Endodermal cell (in vitro differentiated cells): ENCODE measurements at regions not wholly inside any gene's neighbourhood (a gene's known extent, or its start where the extent isn't known, plus 50 kb on each side); places are given as distances from the start of the nearest gene placed in this dataset.

Source experiments
- DNase-seq: peaks from one replicate; pipeline ENCODE4 v3.0.0-alpha.2; 2017
- H3K27ac ChIP-seq: 2 replicates; pipeline ENCODE4 v1.5.1; 2013; ENCODE audit warnings: mild to moderate bottlenecking, low read depth, low read length, moderate library complexity
- H3K27me3 ChIP-seq: 2 replicates; pipeline ENCODE4 v1.6.1; 2013; ENCODE audit warnings: mild to moderate bottlenecking, low read length, moderate library complexity; ENCODE audit not compliant: insufficient read depth, control insufficient read depth, poor library complexity, severe bottlenecking
- H3K36me3 ChIP-seq: 2 replicates; pipeline ENCODE4 v1.7.0; 2013; ENCODE audit warnings: mild to moderate bottlenecking, low read length, moderate library complexity; ENCODE audit not compliant: control insufficient read depth, insufficient read depth
- H3K4me1 ChIP-seq: one replicate; pipeline ENCODE4 v1.7.0; 2013; ENCODE audit warnings: low read length; ENCODE audit not compliant: control insufficient read depth, insufficient read depth
- H3K4me3 ChIP-seq: 2 replicates; pipeline ENCODE4 v1.5.1; 2013; ENCODE audit warnings: mild to moderate bottlenecking, low read length, moderate library complexity
- H3K9ac ChIP-seq: 2 replicates; pipeline ENCODE4 v1.6.1; 2013; ENCODE audit warnings: mild to moderate bottlenecking, low read length, moderate library complexity; ENCODE audit not compliant: poor library complexity, severe bottlenecking; ENCODE audit errors: extremely low read depth
- H3K9me3 ChIP-seq: 2 replicates; pipeline ENCODE4 v1.6.1; 2013; ENCODE audit warnings: mild to moderate bottlenecking, low read length, moderate library complexity; ENCODE audit not compliant: control insufficient read depth
- H3K27ac Mint-ChIP-seq: 2 replicates; pipeline ENCODE4 v1.8.0; 2020; ENCODE audit warnings: mixed read lengths
- H3K27me3 Mint-ChIP-seq: 2 replicates; pipeline ENCODE4 v1.8.0; 2021; ENCODE audit warnings: mild to moderate bottlenecking, mixed read lengths; ENCODE audit not compliant: insufficient read depth
- H3K36me3 Mint-ChIP-seq: 2 replicates; pipeline ENCODE4 v1.8.0; 2020; ENCODE audit warnings: low read depth, mixed read lengths
- H3K4me1 Mint-ChIP-seq: 2 replicates; pipeline ENCODE4 v1.8.0; 2020; ENCODE audit warnings: mixed read lengths
- H3K4me3 Mint-ChIP-seq: 2 replicates; pipeline ENCODE4 v1.8.0; 2020; ENCODE audit warnings: mild to moderate bottlenecking, moderate library complexity, mixed read lengths
- H3K9me3 Mint-ChIP-seq: 2 replicates; pipeline ENCODE4 v1.8.0; 2020; ENCODE audit warnings: mild to moderate bottlenecking, mixed read lengths
- WGBS, 2 experiments: methylation state at CpG; one replicate each; pipeline versions ENCODE4 v1.1.5 to v1.1.7; 2013; ENCODE audit warnings: missing lambda C conversion rate in 2 of 2, mixed read lengths in 1 of 2; ENCODE audit not compliant: insufficient coverage in 1 of 2, insufficient read length in 1 of 2; 5-methylcytosine and 5-hydroxymethylcytosine counted together
- TF ChIP-seq, protein P1 (sequence below): fragments of 200-600 bp; sonication (generic); conservative IDR thresholded peaks from 2 replicates; pipeline ENCODE4 v1.5.0; 2021; ENCODE audit warnings: antibody characterized with exemption, mild to moderate bottlenecking

DNA sequence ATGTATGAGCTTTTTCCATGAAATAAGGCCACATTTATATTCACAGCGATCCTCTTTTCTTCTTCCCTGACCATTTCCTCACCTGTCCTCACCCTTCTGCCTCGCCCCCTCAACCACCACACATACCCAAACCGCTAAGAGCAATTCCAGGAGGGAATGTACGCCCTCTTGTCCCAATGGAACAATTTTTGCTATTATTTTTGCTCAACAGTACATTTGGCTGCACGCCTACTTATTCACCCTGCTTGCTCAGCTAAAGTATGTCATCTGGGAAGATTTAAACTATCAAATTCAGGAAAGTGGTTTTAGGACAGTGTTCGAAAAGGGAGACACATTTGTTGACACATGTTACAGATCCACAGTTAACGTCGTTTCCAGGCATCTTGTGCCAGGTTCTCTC is 252.7 kb downstream of the NEBL start:
- DNase-seq: no peak
- Histone ChIP-seq H3K9ac (no peak overlapping the region), H3K36me3 (no peaks in the 10 kb centered on the region), H3K4me1 (no peaks in the 10 kb centered on the region), H3K9me3 (no peaks in the 10 kb centered on the region), H3K27ac (no peak overlapping the region), H3K4me3 (no peak overlapping the region), H3K27me3 (no peaks in the 10 kb centered on the region)
- Mint-ChIP-seq H3K36me3 (no peaks in the 10 kb centered on the region), H3K9me3 (no peaks in the 10 kb centered on the region), H3K4me3 (no peak overlapping the region), H3K27me3 (no peaks in the 10 kb centered on the region), H3K4me1 (peaks cover 3% of the 10 kb centered on the region), H3K27ac (no peak overlapping the region)
- TF ChIP-seq, protein P1, sequence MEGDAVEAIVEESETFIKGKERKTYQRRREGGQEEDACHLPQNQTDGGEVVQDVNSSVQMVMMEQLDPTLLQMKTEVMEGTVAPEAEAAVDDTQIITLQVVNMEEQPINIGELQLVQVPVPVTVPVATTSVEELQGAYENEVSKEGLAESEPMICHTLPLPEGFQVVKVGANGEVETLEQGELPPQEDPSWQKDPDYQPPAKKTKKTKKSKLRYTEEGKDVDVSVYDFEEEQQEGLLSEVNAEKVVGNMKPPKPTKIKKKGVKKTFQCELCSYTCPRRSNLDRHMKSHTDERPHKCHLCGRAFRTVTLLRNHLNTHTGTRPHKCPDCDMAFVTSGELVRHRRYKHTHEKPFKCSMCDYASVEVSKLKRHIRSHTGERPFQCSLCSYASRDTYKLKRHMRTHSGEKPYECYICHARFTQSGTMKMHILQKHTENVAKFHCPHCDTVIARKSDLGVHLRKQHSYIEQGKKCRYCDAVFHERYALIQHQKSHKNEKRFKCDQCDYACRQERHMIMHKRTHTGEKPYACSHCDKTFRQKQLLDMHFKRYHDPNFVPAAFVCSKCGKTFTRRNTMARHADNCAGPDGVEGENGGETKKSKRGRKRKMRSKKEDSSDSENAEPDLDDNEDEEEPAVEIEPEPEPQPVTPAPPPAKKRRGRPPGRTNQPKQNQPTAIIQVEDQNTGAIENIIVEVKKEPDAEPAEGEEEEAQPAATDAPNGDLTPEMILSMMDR: no peak
- WGBS, 2 experiments: 92 to 93% methylated on average over 5 to 8 of the region's 8 CpGs

DNA sequence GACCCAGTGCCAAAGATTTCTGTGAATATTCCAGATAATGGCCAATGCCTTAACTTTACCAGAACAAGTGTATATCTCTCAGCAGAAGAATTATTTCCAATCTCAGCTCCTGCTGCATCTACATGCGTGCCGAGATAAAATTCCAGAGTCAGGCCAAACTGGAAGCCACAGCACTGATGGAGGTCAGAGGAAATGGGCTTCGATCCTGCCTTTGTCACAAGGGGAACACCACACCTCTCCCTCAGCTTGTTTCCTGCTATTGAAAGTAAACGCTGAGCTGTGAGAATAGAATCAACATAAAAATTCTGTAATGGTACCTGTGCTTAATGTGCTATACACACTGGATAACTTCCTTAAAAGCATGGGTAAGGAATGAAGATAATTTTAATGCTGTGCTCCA is 255.5 kb downstream of the NEBL start:
- H3K4me1 Mint-ChIP-seq: peaks cover 3% of the 10 kb centered on the region
- no peak overlapping the region for H3K27ac Mint-ChIP-seq

GRCh38 chr10:20635570-20635969 is 261.5 kb downstream of the NEBL start:
- no peak overlapping the region for H3K4me3 Mint-ChIP-seq
- no peak overlapping the region for H3K27ac ChIP-seq
- no peaks in the 10 kb centered on the region for H3K4me1 ChIP-seq
- no peaks in the 10 kb centered on the region for H3K9me3 ChIP-seq
- H3K9me3 Mint-ChIP-seq: no peaks in the 10 kb centered on the region
- TF ChIP-seq, protein P1: no peak
- no peak overlapping the region for H3K27ac Mint-ChIP-seq
- H3K27me3 ChIP-seq: no peaks in the 10 kb centered on the region
- no peaks in the 10 kb centered on the region for H3K36me3 Mint-ChIP-seq
- H3K4me3 ChIP-seq: no peak overlapping the region
- DNase-seq: no peak
- H3K9ac ChIP-seq: no peak overlapping the region
- no peaks in the 10 kb centered on the region for H3K36me3 ChIP-seq
- peaks cover 2% of the 10 kb centered on the region for H3K4me1 Mint-ChIP-seq
- H3K27me3 Mint-ChIP-seq: no peaks in the 10 kb centered on the region

More for the DNA sequence above, 255.5 kb downstream of the NEBL start:
- Histone ChIP-seq H3K9ac (no peak overlapping the region), H3K27ac (no peak overlapping the region), H3K4me3 (no peak overlapping the region), H3K36me3 (no peaks in the 10 kb centered on the region), H3K9me3 (no peaks in the 10 kb centered on the region), H3K4me1 (no peaks in the 10 kb centered on the region), H3K27me3 (no peaks in the 10 kb centered on the region)
- no peak for DNase-seq
- Mint-ChIP-seq H3K9me3 (no peaks in the 10 kb centered on the region), H3K4me3 (no peak overlapping the region), H3K36me3 (no peaks in the 10 kb centered on the region), H3K27me3 (no peaks in the 10 kb centered on the region)
- TF ChIP-seq, protein P1: no peak
- WGBS, 2 experiments: 95 to 100% methylated on average over 2 to 4 of the region's 4 CpGs
